ENCODE measurements at regions not wholly inside any gene's neighbourhood (a gene's known extent, or its start where the extent isn't known, plus 50 kb on each side); places are given as distances from the start of the nearest gene placed in this dataset.

DNA sequence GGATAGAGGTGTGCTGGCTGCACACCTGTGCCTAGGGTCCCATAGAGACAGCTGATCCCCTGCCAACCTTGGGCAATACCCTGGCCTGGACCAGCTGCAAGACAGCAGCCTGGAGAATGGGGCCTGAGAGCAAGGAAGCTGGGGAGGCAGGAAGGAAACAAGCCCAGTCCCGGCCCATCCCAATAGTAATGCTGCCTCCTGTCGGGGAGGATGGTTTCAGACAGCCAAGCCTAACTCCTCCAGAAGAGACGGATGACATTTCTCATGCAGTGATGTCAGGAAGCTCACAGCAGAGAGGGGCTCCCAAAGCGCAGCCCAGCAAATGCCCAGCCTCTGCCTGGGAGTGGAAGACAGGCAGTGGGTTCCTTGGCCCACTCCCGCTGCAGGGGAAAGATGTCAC, 408.8 kb downstream of the OCA2 start:
- no peak overlapping the region for H3K4me3 Mint-ChIP-seq (ENCODE audit: low read depth, unreplicated experiment)
- no peaks in the 10 kb centered on the region for H3K27me3 Mint-ChIP-seq (ENCODE audit: unreplicated experiment)
- H3K27ac Mint-ChIP-seq (ENCODE audit: unreplicated experiment) = no peak overlapping the region
- H3K36me3 Mint-ChIP-seq (ENCODE audit: insufficient read depth, unreplicated experiment) = no peaks in the 10 kb centered on the region
- intact Hi-C loops (cut with micrococcal nuclease; ENCODE audit: unreplicated experiment) = no loop called here
- no TSS peak for BruUV-seq (replicated peaks)
- CTCF ChIA-PET = no interaction called here
- no peak for DNase-seq
- H3K4me1 Mint-ChIP-seq (ENCODE audit: low read depth, unreplicated experiment) = no peaks in the 10 kb centered on the region
- TF ChIP-seq, protein P1, sequence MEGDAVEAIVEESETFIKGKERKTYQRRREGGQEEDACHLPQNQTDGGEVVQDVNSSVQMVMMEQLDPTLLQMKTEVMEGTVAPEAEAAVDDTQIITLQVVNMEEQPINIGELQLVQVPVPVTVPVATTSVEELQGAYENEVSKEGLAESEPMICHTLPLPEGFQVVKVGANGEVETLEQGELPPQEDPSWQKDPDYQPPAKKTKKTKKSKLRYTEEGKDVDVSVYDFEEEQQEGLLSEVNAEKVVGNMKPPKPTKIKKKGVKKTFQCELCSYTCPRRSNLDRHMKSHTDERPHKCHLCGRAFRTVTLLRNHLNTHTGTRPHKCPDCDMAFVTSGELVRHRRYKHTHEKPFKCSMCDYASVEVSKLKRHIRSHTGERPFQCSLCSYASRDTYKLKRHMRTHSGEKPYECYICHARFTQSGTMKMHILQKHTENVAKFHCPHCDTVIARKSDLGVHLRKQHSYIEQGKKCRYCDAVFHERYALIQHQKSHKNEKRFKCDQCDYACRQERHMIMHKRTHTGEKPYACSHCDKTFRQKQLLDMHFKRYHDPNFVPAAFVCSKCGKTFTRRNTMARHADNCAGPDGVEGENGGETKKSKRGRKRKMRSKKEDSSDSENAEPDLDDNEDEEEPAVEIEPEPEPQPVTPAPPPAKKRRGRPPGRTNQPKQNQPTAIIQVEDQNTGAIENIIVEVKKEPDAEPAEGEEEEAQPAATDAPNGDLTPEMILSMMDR (IDR thresholded peaks at IDR 0.05; ENCODE audit: unreplicated experiment) = no peak
- peaks cover 5% of the 10 kb centered on the region for H3K9me3 Mint-ChIP-seq (ENCODE audit: low read depth, unreplicated experiment)

DNA sequence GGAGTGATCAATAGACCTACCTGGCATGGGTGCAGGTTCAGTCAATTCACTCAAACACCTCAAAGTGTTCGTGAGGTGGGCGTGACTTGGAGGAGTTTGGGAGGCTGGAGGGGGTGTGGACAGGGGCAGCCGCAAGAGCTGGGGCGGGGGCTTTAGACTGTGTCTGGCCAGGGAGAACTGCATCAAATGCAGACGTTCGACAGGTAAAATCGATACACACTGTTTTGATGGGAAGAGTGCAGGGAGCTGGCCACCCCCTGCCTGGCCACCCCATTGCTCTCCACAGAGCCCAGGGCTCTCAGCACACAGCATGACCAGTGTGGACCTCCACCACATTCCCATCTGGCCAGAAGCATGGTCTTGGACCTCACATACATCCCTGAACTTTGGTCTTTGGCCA, 412.1 kb downstream of the OCA2 start:
- H3K4me3 Mint-ChIP-seq (ENCODE audit: low read depth, unreplicated experiment) = no peak overlapping the region
- H3K36me3 Mint-ChIP-seq (ENCODE audit: insufficient read depth, unreplicated experiment) = no peaks in the 10 kb centered on the region
- no peaks in the 10 kb centered on the region for H3K27me3 Mint-ChIP-seq (ENCODE audit: unreplicated experiment)
- no peak for DNase-seq
- H3K4me1 Mint-ChIP-seq (ENCODE audit: low read depth, unreplicated experiment) = no peaks in the 10 kb centered on the region
- no peak overlapping the region for H3K27ac Mint-ChIP-seq (ENCODE audit: unreplicated experiment)
- CTCF ChIA-PET = no interaction called here
- BruUV-seq (replicated peaks) = no TSS peak
- intact Hi-C loops (cut with micrococcal nuclease; ENCODE audit: unreplicated experiment) = no loop called here
- TF ChIP-seq, protein P1 (IDR thresholded peaks at IDR 0.05; ENCODE audit: unreplicated experiment) = no peak
- peaks cover 5% of the 10 kb centered on the region for H3K9me3 Mint-ChIP-seq (ENCODE audit: low read depth, unreplicated experiment)

DNA sequence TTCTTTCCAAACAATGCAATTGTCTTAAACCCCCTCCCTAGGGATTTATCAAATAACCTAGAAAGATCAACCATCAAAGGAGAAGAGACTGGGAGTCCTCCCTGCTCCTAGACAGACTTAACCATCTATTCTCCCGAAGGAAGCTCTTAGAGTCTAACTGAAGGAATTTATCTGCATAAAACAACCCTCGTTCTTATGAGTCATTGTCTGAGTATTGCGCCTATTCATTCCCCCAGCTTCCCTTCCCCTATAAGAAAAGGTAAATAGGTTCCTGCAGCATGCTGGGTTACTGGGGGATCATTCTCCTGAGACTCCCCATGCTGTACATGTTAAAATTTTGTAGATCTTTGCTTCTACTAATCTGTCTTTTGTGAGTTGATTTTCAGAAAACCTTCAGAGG, 412.7 kb downstream of the OCA2 start:
- Mint-ChIP-seq H3K27me3 (ENCODE audit: unreplicated experiment) (no peaks in the 10 kb centered on the region), H3K4me3 (ENCODE audit: low read depth, unreplicated experiment) (no peak overlapping the region), H3K9me3 (ENCODE audit: low read depth, unreplicated experiment) (peaks cover 5% of the 10 kb centered on the region), H3K4me1 (ENCODE audit: low read depth, unreplicated experiment) (no peaks in the 10 kb centered on the region), H3K27ac (ENCODE audit: unreplicated experiment) (no peak overlapping the region), H3K36me3 (ENCODE audit: insufficient read depth, unreplicated experiment) (no peaks in the 10 kb centered on the region)
- intact Hi-C loops (cut with micrococcal nuclease; ENCODE audit: unreplicated experiment) = no loop called here
- TF ChIP-seq, protein P1 (IDR thresholded peaks at IDR 0.05; ENCODE audit: unreplicated experiment) = no peak
- DNase-seq = no peak
- CTCF ChIA-PET = no interaction called here
- no TSS peak for BruUV-seq (replicated peaks)

DNA sequence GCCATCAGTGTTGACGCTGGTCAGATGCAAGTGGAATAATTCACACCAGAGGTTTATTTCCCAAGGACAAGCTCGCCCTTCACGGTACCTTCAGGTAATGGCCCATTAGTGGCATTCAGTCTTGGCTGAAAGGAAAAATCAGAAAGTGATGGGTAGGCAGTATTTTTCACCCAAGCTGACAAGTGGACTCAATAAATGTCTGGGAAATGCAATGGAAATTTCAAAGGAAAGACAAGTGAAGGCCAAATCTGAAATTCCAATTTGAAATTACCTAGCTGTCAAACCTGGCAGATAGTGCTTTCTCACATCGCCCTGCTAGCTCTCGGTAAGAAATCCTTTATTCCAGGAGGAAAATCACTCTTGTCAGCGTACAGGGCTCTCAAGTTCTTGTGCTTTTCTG, 413.5 kb downstream of the OCA2 start:
- intact Hi-C loops (cut with micrococcal nuclease; ENCODE audit: unreplicated experiment) = no loop called here
- Mint-ChIP-seq H3K27me3 (ENCODE audit: unreplicated experiment) (no peaks in the 10 kb centered on the region), H3K27ac (ENCODE audit: unreplicated experiment) (no peak overlapping the region), H3K9me3 (ENCODE audit: low read depth, unreplicated experiment) (no peaks in the 10 kb centered on the region), H3K4me3 (ENCODE audit: low read depth, unreplicated experiment) (no peak overlapping the region), H3K4me1 (ENCODE audit: low read depth, unreplicated experiment) (no peaks in the 10 kb centered on the region), H3K36me3 (ENCODE audit: insufficient read depth, unreplicated experiment) (no peaks in the 10 kb centered on the region)
- TF ChIP-seq, protein P1 (IDR thresholded peaks at IDR 0.05; ENCODE audit: unreplicated experiment) = no peak
- BruUV-seq (replicated peaks) = no TSS peak
- CTCF ChIA-PET = no interaction called here
- no peak for DNase-seq

DNA sequence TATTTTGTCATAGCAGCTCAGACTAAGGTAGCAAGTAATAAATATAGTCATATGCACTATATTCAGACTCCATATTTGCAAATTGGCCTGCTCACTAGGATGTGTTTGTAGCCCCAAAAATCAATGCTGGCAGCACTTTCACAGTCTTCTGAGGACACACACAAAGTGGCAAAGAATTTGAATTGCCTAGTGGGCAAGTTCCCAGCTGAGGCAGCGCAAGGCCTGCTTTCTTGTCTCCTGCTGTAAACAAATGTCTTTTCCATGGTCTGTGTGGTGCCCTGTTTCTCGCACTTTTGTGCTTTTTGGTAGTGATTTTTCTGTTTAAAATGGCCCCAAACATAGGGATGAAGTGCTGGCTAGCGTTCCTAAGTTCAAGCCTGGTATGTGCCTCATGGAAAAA, 416.0 kb downstream of the OCA2 start:
- Mint-ChIP-seq H3K4me3 (ENCODE audit: low read depth, unreplicated experiment) (no peak overlapping the region), H3K27ac (ENCODE audit: unreplicated experiment) (no peak overlapping the region), H3K36me3 (ENCODE audit: insufficient read depth, unreplicated experiment) (no peaks in the 10 kb centered on the region), H3K4me1 (ENCODE audit: low read depth, unreplicated experiment) (no peaks in the 10 kb centered on the region), H3K9me3 (ENCODE audit: low read depth, unreplicated experiment) (no peaks in the 10 kb centered on the region), H3K27me3 (ENCODE audit: unreplicated experiment) (no peaks in the 10 kb centered on the region)
- BruUV-seq (replicated peaks) = no TSS peak
- DNase-seq = no peak
- CTCF ChIA-PET = no interaction called here
- TF ChIP-seq, protein P1 (IDR thresholded peaks at IDR 0.05; ENCODE audit: unreplicated experiment) = no peak
- intact Hi-C loops (cut with micrococcal nuclease; ENCODE audit: unreplicated experiment) = no loop called here

All from Calu3 (cell line).